A549 (cell line): ENCODE measurements at regions not wholly inside any gene's neighbourhood (a gene's known extent, or its start where the extent isn't known, plus 50 kb on each side); places are given as distances from the start of the nearest gene placed in this dataset.

ENCODE experiments used
- CTCF ChIP-seq: fragments of >200 bp; sonication (Bioruptor Twin); formaldehyde crosslinking; IDR thresholded peaks from 3 replicates; pipeline ENCODE4 v1.5.1; 2016
- ELK1 ChIP-seq: fragments of 150-350 bp; IDR thresholded peaks from 2 replicates; pipeline ENCODE4 v1.6.1; 2014; ENCODE audit warnings: low read depth, mild to moderate bottlenecking, low read length
- JUN ChIP-seq, 2 experiments: fragments of >200 bp; sonication (Bioruptor Twin); formaldehyde crosslinking; IDR thresholded peaks; 2 replicates in 1 of 2; 3 replicates in 1 of 2; pipeline ENCODE4 v1.6.1; 2016 to 2017
- KDM1A ChIP-seq: fragments of 200-600 bp; sonication (generic); IDR thresholded peaks from 2 replicates; pipeline ENCODE4 v1.6.1; 2016; ENCODE audit warnings: low read depth, mild to moderate bottlenecking
- NR3C1 ChIP-seq: fragments of >200 bp; sonication (Bioruptor Twin); formaldehyde crosslinking; IDR thresholded peaks from 3 replicates; pipeline ENCODE4 v1.6.1; 2017
- POLR2A ChIP-seq: IDR thresholded peaks from 2 replicates; pipeline ENCODE4 v1.6.1; 2012; ENCODE audit warnings: mild to moderate bottlenecking, low read length
- RFX5 ChIP-seq: fragments of 450-650 bp; IDR thresholded peaks from 2 replicates; pipeline ENCODE4 v1.7.1; 2014; ENCODE audit warnings: antibody characterized with exemption, mild to moderate bottlenecking, moderate library complexity

- TF ChIP-seq CTCF (no peak), KDM1A (no peak), ELK1 (no peak), POLR2A (no peak), RFX5 (no peak), JUN (IDR thresholded peaks at IDR 0.05) (no peak), NR3C1 (no peak)
These were observed 96.8 kb downstream of the ELAPOR2 start for GRCh38 chr7:86962623-86963022.
